NCI-H524 (cell line): ENCODE measurements at regions not wholly inside any gene's neighbourhood (a gene's known extent, or its start where the extent isn't known, plus 50 kb on each side); places are given as distances from the start of the nearest gene placed in this dataset.

Experiments
- DNase-seq, 2 experiments: peaks; one replicate each; lab custom pipeline; 2025; lab: John Stamatoyannopoulos, UW

- no peak for DNase-seq
Observed at GRCh38 chr1:61523229-61523628, 201.7 kb downstream of the TM2D1 start.

GRCh38 chr1:61520401-61520800 is 204.5 kb downstream of the TM2D1 start:
- DNase-seq, result no peak

- DNase-seq, result no peak
Observed at GRCh38 chr1:61519631-61520030, 205.3 kb downstream of the TM2D1 start.

GRCh38 chr1:61518670-61519400 is 206.1 kb downstream of the TM2D1 start:
- DNase-seq, result no peak

- no peak for DNase-seq
Observed at GRCh38 chr1:61517345-61517744, 207.6 kb downstream of the TM2D1 start.

- peak; percentile 66 to 85 for DNase-seq
Observed at GRCh38 chr1:61515096-61515495, 209.8 kb downstream of the TM2D1 start.
